HG03060 (cell line): ENCODE measurements at regions not wholly inside any gene's neighbourhood (a gene's known extent, or its start where the extent isn't known, plus 50 kb on each side); places are given as distances from the start of the nearest gene placed in this dataset.

ENCODE experiments used
- ATAC-seq: cut with Tn5 transposase; IDR thresholded peaks from one replicate; pipeline ENCODE4 v1.9.1; 2021; ENCODE audit warnings: low read depth, moderate number of reproducible peaks; ENCODE audit not compliant: unreplicated experiment

DNA sequence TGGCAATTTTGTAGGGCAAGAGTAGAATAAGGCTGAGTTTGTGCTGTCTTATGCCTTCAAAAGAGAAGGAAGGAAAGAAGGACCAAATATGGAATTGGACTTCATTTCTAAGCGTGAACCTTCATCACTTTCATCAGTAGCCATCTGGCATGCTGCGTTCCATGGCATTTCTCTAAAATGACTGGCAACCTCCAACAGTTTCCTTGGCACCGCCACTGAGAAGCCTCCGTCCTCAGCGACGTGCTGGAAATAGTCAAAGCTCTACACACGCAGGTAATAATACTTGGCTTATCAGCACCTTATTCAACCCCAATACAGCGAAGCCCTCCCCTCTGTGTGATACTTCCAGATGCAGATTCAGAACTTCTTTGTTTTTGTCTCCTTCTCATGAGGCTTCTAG is 169.7 kb upstream of the CD180 start:
- no peak for ATAC-seq

DNA sequence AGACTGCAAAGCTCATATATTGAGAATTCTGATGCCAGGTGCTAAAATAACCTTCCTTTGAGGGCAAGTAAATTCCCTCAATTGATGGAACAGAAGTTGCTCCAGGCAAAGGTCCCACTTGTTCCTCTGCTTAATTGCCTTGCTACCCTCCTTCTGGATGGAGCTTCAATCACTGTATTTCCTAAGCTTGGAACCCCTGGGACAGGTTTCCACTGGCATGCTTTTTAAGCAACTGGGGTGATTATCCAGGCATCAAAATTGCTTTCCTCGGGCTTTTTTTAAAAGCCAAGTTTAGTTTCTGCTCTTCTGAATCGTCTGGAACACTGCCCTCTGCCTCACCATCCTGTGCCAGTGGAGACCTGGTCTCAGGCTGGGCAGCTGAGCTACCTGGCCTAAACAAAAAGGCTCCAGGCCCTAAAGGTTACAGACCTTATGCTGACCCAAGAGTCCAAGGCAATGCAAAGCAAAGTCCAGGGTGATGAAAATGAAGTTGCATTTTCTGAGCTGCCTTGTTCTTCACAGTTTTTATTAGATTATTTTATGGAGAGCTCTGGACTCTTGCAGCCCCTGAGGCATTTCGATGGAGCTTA is 167.9 kb upstream of the CD180 start:
- no peak for ATAC-seq

DNA sequence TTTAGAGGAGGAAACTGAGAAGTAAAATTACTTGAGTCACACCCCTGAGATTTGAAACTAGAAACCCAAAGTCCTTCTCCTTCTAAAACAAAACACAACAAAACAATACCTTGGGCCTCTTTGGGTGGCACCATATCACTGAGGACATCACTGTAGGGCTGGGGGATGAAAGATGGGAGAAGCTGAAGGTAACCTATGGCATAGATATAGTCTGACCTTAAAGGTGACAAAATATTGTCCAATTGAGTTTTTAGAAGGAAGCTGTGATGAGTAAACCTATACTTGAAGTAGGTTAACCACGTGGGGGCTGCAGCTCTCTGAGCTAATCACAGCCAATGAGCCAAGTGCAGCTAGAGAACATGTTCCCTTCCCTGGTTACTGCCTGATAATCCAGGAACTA is 167.4 kb upstream of the CD180 start:
- no peak for ATAC-seq

DNA sequence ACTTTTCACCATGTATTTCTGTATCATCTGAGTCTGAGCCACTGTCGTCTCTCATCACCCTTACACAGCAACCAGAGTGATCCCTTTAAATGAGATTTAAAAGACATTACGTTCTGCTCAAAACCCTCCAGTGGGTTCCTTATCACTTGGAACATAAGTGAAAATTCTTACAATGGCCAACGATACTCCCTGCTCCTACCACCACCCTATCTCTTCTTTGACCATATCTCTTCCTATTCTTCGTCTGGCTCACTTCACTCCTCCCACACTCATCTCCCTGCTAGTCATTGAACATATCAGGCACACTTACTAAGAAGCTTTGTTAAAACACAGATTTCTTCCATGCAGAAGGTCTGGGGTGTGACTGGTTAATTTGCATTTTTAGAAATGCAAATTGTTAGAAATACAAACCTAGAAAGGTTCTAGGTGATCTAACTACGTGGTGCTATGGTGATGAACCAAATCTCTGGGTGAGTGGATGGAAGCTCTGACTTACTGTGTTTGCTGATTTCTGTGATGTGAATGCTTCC is 166.6 kb upstream of the CD180 start:
- no peak for ATAC-seq

DNA sequence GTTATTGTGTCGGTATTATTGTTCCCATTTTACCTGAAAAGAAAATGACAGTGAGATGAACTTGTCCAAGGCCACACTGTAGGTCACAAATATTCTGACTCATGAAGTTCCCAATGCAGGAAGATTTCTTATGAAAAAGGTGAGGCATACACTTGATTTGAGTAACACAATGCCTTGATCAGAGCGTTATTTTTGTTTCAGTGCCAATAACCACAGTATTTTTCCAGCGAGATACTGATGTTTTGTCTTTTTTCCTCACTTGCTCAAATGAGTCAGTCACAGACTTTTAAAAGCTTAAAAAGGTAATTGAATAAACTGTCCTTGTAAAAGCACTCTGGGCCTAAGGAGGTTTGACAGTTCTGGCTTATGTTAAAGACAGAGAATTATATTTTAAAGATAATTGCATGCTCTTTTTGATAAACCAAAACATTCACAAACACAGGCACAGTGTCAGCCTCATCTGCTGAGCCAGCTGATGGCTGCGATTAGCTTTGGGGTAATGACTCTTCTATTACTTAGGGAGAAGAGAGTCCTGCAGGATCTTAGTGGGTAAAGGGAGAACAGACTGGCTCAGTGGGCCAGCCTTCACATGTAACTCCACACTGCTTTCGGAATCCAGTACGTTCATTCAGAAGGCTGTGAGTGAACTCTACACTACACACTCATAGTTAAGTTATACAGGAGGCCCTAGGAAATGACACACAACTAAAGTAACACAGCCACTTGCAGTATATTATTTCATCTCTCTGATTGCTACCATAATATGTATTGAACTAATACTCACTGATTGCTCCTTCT is 165.5 kb upstream of the CD180 start:
- no peak for ATAC-seq

DNA sequence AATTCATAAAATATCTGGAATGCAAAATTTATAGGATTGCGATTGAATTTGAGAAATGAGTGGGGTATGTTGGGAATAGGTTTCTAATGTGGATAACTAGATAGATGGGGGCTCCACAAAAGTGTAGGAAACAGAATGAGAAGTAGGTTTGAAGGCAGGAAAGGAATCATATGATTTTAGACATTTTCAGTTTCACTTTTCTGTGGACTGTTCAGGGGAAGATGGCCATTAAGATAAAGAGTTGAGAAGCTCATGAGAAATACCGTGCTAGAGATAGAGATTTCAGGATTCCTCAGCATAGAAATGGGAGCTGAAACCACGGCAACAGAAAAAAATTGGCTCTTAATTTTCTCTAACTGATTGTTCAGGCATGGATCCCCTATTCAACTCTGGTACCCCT is 163.4 kb upstream of the CD180 start:
- no peak for ATAC-seq

DNA sequence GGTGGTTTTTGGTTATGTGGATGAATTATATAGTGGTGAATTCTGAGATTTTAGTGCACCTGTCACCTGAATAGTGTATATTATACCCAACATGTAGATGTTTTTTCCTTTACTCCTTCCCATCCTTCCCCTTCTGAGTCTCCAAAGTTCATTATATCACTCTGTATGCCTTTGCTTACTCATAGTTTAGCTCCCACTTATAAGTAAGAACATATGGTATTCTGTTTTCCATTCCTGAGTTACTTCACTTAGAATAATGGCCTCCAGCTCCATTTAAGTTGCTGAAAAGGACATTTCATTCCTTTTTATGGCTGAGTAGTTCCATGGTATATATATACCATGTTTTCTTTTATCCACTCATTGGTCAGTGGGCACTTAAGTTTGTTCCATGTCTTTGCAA is 161.6 kb upstream of the CD180 start:
- ATAC-seq, result no peak

DNA sequence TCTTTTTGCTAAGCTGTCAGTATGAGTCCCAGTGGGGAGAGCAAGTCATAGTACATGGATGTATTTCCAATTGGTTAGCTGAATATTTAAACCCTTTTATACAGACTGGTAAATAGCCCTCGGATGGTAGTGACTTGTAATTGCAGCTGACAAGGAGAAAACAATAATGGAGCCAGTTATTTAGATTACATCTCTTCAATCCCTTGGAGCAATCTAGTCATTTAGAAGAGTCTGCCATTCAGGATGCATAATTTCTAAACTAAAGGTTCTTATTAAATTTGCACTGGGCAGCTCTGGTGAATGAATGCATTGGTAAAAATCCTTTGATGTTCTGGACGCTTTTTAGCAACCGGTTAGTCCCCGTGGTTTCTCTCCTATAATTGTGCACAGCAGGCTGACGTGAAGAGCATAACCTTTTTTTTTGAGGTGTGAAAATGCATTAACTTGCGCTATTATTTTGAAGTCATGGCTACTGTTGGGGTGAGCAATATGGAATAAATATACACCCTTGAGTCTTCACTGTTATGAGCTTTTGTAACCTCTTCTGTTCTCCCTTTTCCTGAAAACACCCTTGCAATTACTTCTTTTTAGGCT is 158.6 kb upstream of the CD180 start:
- no peak for ATAC-seq

DNA sequence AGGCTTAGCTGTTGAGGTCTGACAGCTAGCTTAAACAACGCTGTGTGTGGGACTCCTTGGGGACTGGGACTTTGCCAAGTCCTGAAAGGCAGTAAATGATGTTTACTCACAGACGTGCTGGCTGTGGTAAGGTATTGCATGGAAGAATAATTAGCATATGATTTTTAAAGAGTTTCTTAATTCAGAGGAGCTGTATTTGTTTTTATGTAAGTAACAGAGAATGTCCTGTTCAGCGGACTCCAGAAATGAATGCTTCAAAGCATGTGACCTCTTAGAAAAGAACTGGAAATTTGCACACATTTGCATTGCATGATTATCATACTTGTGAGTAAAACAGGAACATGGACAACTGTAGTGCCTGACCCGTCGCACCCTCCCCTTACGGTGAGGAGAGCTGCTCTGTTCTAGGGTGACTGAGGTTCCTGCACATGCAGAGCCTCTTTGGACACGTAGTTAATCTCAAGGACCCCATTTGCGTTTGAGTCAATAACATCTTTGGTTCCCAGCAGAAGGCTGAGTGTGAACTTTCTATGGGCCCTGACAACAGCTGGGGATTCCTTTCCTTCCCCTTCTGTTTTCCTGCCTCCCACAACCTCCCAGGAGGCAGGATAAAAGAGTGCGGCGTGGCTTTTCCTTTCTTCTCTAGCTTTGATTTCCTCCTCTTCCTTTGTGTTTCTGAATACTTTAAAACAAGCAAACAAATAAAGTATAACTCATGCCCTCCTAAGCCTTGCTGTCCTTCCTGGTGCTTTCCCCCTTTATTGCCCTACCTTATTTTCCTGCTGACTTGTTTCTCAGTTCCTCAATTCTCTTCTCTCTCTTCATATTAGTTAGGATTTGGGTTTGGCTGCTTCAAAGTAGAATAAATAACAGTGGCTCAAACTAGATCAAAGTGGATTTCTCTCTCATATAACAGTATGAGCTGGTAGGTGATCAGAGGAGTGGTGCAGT is 157.2 kb upstream of the CD180 start:
- no peak for ATAC-seq

DNA sequence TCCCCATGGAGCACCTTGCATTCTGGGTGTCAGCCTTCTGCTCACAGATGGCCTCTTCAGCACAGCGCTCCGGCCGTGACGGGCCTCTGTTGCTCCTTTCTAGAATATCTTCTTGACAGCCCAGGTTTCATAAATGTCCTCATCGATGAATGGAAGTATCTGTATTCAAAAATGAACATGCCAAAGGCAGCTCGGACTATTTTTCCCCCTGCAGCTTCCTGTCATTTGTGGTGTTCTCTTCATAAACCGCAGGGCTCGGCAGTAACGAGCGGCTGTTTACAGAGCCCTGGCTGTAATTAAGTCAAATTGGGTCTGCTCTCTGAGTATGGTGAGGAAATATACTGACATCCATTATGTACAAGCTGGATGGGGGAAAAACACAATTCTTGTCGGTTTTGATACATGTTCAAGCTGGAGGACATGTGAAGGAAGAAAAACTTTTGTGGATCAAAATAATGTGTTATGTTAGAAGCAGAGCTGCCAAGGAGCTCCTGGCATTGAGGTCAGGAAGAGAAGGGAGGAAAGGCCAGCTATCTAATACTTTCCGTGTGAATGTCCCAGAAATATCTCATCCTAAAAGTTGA is 154.1 kb upstream of the CD180 start:
- ATAC-seq, result no peak

DNA sequence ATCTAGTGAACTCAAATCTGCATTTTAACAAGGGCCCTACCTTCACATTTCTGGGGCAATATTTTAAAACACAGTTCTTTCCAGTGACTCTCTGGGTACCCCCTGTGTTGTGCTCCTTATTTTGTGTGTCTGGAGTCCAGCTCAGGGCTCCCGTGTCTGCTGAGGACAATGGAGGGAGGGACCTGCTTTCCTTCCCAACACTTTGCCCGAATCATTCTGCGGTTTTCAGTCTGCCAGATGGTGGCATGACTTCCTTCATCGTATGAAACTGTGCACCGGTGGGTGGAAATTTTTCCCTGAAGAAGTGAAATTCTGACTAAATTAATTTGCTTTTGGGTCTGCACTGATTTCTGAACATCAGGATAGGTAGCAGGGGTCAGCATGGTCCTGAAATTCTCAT is 153.6 kb upstream of the CD180 start:
- no peak for ATAC-seq

DNA sequence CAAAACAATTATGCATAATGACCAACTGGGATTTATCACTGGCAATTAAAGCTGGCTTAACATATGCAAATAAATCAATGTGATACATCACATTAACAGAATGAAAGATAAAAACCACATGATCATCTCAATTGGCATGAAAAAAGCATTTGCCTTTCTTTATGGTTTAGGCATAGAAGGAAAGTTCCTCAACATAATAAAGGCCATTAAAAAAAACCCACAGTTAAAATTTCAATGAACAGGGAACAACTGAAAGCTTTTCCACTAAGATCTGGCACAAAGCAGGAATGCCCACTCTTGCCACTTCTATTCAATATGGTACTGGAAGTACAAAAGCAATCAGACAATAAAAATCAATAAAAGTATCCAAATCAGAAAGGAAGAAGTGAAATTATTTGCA is 151.2 kb upstream of the CD180 start:
- no peak for ATAC-seq

DNA sequence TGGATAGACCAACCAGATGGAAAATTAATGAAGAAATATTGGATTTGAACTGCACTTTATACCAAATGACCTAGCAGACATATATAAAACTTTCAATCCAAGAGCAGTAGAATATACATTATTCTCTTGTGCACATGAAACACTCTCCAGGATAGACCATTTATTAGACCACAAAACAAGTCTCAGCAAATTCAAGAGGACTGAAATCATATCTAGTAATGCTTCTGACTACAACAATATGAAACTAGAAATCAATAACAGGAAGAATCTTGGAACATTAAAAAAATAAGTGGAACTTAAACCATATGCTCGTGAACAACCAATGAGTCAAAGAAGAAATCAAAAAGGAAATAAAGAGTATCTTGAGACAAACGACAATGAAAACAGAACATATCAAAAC is 150.0 kb upstream of the CD180 start:
- ATAC-seq, result no peak

DNA sequence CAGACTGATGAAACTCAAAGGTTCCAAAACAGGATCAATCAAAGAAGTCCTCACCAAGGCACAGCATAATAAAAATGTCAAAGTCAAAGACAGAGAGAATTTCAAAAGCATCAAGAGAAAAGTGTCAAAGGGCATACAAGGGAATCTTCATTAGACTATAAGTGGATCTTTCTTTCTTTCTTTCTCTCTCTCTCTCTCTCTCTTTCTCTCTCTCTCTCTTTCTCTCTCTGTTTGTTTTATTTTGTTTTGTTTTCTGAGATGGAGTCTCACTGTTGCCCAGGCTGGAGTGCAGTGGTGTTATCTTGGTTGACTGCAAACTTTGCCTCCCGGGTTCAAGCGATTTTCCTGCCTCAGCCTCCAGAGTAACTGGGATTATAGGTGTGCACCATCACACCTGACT is 148.3 kb upstream of the CD180 start:
- no peak for ATAC-seq

DNA sequence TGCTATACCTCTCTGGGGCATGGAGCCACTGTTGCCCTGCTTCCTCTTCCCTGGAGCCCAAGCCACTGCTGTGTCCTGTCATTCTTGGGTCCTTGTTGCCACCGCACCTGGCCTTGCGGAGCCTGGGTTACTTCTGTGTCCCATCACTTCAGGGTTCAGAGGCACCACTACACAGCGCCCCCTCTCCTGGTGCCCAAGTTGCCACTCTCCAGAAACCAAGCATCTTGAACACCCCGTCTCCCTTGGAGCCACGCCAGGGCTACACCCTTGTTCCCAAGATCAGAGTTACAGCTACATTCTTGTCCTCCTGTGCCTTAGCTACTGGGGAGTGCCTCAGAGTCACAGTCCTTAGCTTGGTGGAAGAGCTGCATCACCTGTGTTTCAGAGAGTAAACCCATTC is 147.2 kb upstream of the CD180 start:
- no peak for ATAC-seq

DNA sequence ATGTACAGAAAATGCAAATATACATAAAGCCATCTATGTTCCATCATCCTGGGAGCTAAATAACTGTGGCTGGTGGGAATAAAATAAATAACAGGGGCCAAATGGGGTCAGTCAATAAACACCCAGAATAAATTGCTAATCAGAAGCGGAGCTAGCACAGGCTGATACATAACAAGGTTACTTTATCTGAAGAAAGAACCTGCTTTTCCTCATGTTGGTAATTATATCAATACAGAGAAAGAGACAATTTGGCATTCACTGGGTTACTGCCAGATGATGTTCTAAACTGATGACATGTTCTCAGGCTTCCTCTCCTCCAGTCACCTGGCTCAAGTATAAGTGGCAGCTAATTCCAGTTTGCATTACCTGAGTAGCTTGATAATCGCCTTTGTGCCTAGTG is 144.9 kb upstream of the CD180 start:
- no peak for ATAC-seq

DNA sequence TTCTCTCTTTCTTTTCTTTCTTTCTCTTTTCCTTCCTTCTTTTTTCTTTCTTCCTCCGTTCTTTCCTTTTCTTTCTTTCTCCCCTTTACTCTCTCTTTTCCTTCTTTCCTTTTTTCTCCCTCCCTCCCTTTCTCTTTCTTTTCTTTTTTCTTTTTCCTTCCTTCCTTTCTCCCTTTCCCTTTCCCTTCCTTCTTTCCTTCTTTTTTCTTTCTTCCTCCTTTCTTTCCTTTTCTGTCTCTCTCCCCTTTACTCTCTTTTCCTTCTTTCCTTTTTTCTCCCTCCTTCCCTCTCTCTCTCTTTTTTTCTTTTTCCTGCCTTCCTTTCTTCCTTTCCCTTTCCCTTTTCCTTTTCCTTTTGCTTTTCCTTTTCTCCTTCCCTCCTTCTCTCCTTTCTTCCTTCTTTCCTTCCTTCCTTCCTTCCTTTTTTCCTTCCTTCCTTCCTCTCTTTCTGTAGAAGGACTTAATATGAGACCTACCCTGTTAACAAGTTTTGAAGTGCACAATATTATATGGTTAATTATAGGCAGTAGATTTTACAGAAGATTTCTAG is 142.7 kb upstream of the CD180 start:
- no peak for ATAC-seq

DNA sequence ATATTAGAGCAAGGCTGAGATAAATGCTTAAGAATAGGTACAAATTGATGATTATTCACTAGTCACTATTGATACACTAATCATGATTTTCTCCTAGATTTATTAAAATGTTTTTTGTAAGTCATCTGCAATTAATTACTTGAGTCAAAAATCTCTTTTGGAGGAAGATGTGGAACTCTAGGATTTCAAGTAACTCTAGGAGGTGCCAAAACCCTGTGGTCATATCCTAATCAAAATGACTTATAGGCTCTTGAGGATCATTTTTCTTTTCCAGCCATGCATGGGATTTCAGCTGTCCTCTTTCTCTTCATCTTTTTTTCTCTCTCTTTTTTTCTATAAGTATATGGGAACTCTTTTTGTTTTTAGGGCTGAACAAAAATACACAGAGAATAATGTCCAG is 141.8 kb upstream of the CD180 start:
- no peak for ATAC-seq

DNA sequence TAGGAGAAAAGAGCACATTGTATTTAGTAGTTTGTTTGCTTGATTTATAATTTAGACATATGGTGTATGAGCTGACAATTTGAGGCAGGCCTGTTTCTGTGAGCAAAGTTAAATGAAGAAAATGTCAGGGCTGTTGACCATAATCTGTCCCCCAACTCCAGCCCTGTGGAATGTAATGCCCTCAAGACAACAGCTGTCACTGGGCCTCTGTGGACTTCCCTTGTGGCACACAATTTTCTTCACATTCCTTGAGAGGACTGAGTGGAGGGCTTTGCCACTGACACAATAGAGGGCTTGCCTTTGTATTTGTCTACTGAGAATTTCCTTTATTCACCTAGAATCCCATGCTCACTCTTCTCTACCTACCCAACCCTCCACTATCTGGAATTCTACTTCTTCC is 141.2 kb upstream of the CD180 start:
- ATAC-seq, result no peak

DNA sequence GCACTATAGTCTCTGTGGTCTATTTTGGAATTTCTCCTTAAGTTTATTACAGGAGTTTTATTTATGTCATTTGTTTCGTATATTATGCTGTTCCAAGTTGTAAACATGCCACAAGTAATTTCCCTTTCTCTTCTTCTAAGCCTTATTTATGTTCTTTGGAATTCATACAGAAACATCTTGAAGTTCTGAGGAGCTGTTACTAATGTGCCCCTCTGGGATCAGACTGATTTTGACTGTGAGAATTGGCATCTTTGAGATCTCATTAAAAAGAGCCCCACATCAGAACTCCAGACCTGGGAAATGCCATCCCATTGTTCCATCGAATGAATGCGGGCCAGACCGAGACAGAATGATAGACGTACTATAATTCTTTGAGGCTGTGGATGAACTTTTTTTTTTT is 138.8 kb upstream of the CD180 start:
- ATAC-seq, result no peak
